Mesothelial cell of epicardium (in vitro differentiated cells): ENCODE measurements at regions not wholly inside any gene's neighbourhood (a gene's known extent, or its start where the extent isn't known, plus 50 kb on each side); places are given as distances from the start of the nearest gene placed in this dataset.

Experiments used
- DNase-seq, 2 experiments: peaks; one replicate each; pipeline ENCODE4 v3.0.0; 2021; ENCODE audit warnings: low spot score in 2 of 2; ENCODE audit not compliant: unreplicated experiment in 2 of 2
- H3K27ac Mint-ChIP-seq: 2 replicates; pipeline ENCODE4 v1.8.0; 2021; ENCODE audit warnings: mixed read lengths
- H3K27me3 Mint-ChIP-seq: 2 replicates; pipeline ENCODE4 v1.8.0; 2021; ENCODE audit warnings: low read depth, mixed read lengths
- H3K36me3 Mint-ChIP-seq: 2 replicates; pipeline ENCODE4 v1.8.0; 2021; ENCODE audit warnings: mixed read lengths
- H3K4me1 Mint-ChIP-seq: 2 replicates; pipeline ENCODE4 v1.8.0; 2021; ENCODE audit warnings: mixed read lengths
- H3K4me3 Mint-ChIP-seq: 2 replicates; pipeline ENCODE4 v1.8.0; 2021; ENCODE audit warnings: mild to moderate bottlenecking, moderate library complexity, mixed read lengths
- H3K9me3 Mint-ChIP-seq: 2 replicates; pipeline ENCODE4 v1.8.0; 2021; ENCODE audit warnings: mixed read lengths
- CTCF ChIP-seq: fragments of 200-600 bp; sonication (generic); IDR thresholded peaks from one replicate; pipeline ENCODE4 v1.5.0; 2021; ENCODE audit warnings: antibody characterized with exemption; ENCODE audit not compliant: unreplicated experiment

- H3K36me3 Mint-ChIP-seq = no peaks in the 10 kb centered on the region
- H3K27me3 Mint-ChIP-seq = no peaks in the 10 kb centered on the region
- no peaks in the 10 kb centered on the region for H3K4me1 Mint-ChIP-seq
- H3K9me3 Mint-ChIP-seq = peaks cover 2% of the 10 kb centered on the region
- H3K4me3 Mint-ChIP-seq = no peak overlapping the region
- no peak for DNase-seq
- no peak overlapping the region for H3K27ac Mint-ChIP-seq
- TF ChIP-seq CTCF = no peak
Measured at GRCh38 chr11:103798026-103798425, 238.4 kb upstream of the DDI1 start.

GRCh38 chr11:103798446-103798845 lies 238.0 kb upstream of the DDI1 start:
- Mint-ChIP-seq H3K36me3 (no peaks in the 10 kb centered on the region), H3K9me3 (no peaks in the 10 kb centered on the region), H3K27me3 (no peaks in the 10 kb centered on the region), H3K4me1 (no peaks in the 10 kb centered on the region), H3K27ac (no peak overlapping the region), H3K4me3 (no peak overlapping the region)
- DNase-seq = no peak
- no peak for TF ChIP-seq CTCF

GRCh38 chr11:103800406-103801114 lies 235.9 kb upstream of the DDI1 start:
- Mint-ChIP-seq H3K9me3 (no peaks in the 10 kb centered on the region), H3K36me3 (no peaks in the 10 kb centered on the region), H3K27me3 (no peaks in the 10 kb centered on the region), H3K4me1 (no peaks in the 10 kb centered on the region), H3K27ac (no peak overlapping the region), H3K4me3 (no peak overlapping the region)
- no peak for DNase-seq
- TF ChIP-seq CTCF = no peak

GRCh38 chr11:103803062-103803461 lies 233.4 kb upstream of the DDI1 start:
- Mint-ChIP-seq H3K9me3 (no peaks in the 10 kb centered on the region), H3K4me1 (no peaks in the 10 kb centered on the region), H3K27ac (no peak overlapping the region), H3K27me3 (no peaks in the 10 kb centered on the region), H3K36me3 (no peaks in the 10 kb centered on the region), H3K4me3 (no peak overlapping the region)
- no peak for DNase-seq
- TF ChIP-seq CTCF = no peak

- TF ChIP-seq CTCF = no peak
- H3K27me3 Mint-ChIP-seq = no peaks in the 10 kb centered on the region
- DNase-seq = no peak
- no peaks in the 10 kb centered on the region for H3K4me1 Mint-ChIP-seq
- no peak overlapping the region for H3K4me3 Mint-ChIP-seq
- no peak overlapping the region for H3K27ac Mint-ChIP-seq
- no peaks in the 10 kb centered on the region for H3K9me3 Mint-ChIP-seq
- H3K36me3 Mint-ChIP-seq = no peaks in the 10 kb centered on the region
Measured at GRCh38 chr11:103805688-103806009, 230.8 kb upstream of the DDI1 start.
